Stimulated activated CD4-positive, alpha-beta T cell treated with anti-CD3 and anti-CD28 coated beads, Interleukin-4, amount 100 ng/mL, for 24 hours (primary cell): ENCODE measurements at regions not wholly inside any gene's neighbourhood (a gene's known extent, or its start where the extent isn't known, plus 50 kb on each side); places are given as distances from the start of the nearest gene placed in this dataset.
"Not testable (repeated sequence)": the region's sequence is repeated elsewhere in the genome, so short reads cannot be mapped to it uniquely, and the experiment has no call there.

ENCODE experiments used
- DNase-seq: peaks from one replicate; pipeline ENCODE4 v3.0.0-alpha.2; 2020

GRCh38 chr17:52504081-52504480 lies 345.6 kb upstream of the CA10 start:
- no peak for DNase-seq

GRCh38 chr17:52495646-52496045 lies 337.1 kb upstream of the CA10 start:
- DNase-seq, result no peak

GRCh38 chr17:52482271-52482670 lies 323.8 kb upstream of the CA10 start:
- DNase-seq, result no peak

GRCh38 chr17:52477824-52478699 lies 319.5 kb upstream of the CA10 start:
- no peak for DNase-seq

GRCh38 chr17:52476638-52477313 lies 318.3 kb upstream of the CA10 start:
- no peak for DNase-seq

- DNase-seq, result no peak
Observed at GRCh38 chr17:52470553-52470952, 312.0 kb upstream of the CA10 start.

- no peak for DNase-seq
Observed at GRCh38 chr17:52465407-52465806, 306.9 kb upstream of the CA10 start.

- DNase-seq, result no peak
Observed at GRCh38 chr17:52451294-52451861, 292.9 kb upstream of the CA10 start.

- DNase-seq, result no peak
Observed at GRCh38 chr17:52442350-52442749, 283.8 kb upstream of the CA10 start.

- no peak for DNase-seq
Observed at GRCh38 chr17:52420555-52421078, 262.1 kb upstream of the CA10 start.

GRCh38 chr17:52419229-52419641 lies 260.7 kb upstream of the CA10 start:
- no peak for DNase-seq

GRCh38 chr17:52410781-52411180 lies 252.3 kb upstream of the CA10 start:
- no peak for DNase-seq

GRCh38 chr17:52409222-52409621 lies 250.7 kb upstream of the CA10 start:
- DNase-seq, result not testable (repeated sequence)

GRCh38 chr17:52395308-52395707 lies 236.8 kb upstream of the CA10 start:
- no peak for DNase-seq

- no peak for DNase-seq
Observed at GRCh38 chr17:52390422-52390821, 231.9 kb upstream of the CA10 start.

GRCh38 chr17:52389632-52390031 lies 231.1 kb upstream of the CA10 start:
- no peak for DNase-seq

GRCh38 chr17:52388941-52389340 lies 230.4 kb upstream of the CA10 start:
- no peak for DNase-seq

- no peak for DNase-seq
Observed at GRCh38 chr17:52384695-52385094, 226.2 kb upstream of the CA10 start.

- peak; percentile 5 for DNase-seq
Observed at GRCh38 chr17:52383493-52384100, 225.1 kb upstream of the CA10 start.

GRCh38 chr17:52378860-52379259 lies 220.3 kb upstream of the CA10 start:
- DNase-seq, result no peak

GRCh38 chr17:52376137-52376536 lies 217.6 kb upstream of the CA10 start:
- DNase-seq, result no peak

GRCh38 chr17:52368886-52369285 lies 210.4 kb upstream of the CA10 start:
- no peak for DNase-seq

- no peak for DNase-seq
Observed at GRCh38 chr17:52357854-52358253, 199.3 kb upstream of the CA10 start.
